GM19351 (cell line): ENCODE measurements at regions not wholly inside any gene's neighbourhood (a gene's known extent, or its start where the extent isn't known, plus 50 kb on each side); places are given as distances from the start of the nearest gene placed in this dataset.
A peak's percentile ranks its signal among the peaks of the same experiment; 100 is the strongest.

Experiments used
- ATAC-seq: cut with Tn5 transposase; IDR thresholded peaks from one replicate; pipeline ENCODE4 v1.9.1; 2021; ENCODE audit warnings: mild to moderate bottlenecking, moderate library complexity; ENCODE audit not compliant: unreplicated experiment

GRCh38 chr12:98180603-98181002 is 334.8 kb upstream of the TMPO start:
- ATAC-seq = no peak

GRCh38 chr12:98182821-98183220 is 332.6 kb upstream of the TMPO start:
- ATAC-seq = no peak

GRCh38 chr12:98185606-98186005 is 329.8 kb upstream of the TMPO start:
- no peak for ATAC-seq

- ATAC-seq = no peak
Measured at GRCh38 chr12:98188650-98189077, 326.7 kb upstream of the TMPO start.

DNA sequence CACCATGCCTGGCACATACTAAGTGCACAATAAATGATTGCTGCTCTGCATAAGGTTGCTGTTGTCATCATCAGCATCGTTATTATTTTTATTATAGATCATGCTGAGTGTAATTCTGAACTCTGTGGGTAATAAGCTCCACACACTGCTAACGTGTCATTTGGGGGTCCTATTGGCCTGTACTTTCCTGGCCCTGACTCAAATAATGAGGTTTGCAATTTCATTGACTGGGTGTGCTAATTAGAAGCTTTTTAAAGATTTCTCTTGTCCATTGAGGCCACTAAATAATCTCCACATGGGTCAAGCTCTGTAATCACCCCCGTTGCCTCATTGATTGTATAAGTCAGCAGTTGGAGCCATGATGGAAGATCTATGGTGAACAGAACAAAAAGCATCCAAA is 320.8 kb upstream of the TMPO start:
- ATAC-seq = no peak

DNA sequence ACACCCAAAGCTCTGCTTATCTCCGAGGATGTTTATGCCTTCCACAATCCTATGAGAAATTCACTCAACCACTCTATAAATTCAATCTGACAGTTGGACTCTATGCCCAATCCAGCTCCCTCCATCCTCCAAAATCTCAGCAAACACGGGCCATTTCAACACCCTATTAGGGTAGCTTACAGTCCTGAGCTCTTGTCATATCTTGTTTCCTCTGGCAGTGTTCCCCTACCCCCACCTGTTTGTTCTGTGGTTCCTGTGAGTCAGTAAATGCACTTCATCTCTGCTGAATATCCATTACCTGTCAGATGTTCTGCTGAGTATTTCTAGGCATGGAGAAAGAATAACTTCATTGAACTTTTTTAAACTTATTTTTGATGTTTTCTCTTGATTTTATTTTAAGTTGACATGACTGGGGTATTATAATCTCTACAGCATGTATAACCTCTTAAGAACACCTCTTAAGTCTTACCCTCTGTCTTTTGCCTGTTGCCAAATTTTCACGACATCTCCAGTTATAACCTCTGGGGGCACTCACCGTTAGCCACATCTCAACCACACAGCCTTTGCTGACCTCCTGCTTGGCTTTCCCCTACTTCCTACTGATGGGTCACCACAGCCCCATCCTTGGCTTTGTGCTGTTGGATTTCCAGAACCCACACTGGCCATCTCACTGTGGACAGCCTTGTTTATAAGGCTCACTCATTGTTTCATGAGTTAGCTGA is 317.0 kb upstream of the TMPO start:
- no peak for ATAC-seq

GRCh38 chr12:98208816-98209215 is 306.6 kb upstream of the TMPO start:
- no peak for ATAC-seq

- ATAC-seq = no peak
Measured at GRCh38 chr12:98211909-98212695, 303.3 kb upstream of the TMPO start.

DNA sequence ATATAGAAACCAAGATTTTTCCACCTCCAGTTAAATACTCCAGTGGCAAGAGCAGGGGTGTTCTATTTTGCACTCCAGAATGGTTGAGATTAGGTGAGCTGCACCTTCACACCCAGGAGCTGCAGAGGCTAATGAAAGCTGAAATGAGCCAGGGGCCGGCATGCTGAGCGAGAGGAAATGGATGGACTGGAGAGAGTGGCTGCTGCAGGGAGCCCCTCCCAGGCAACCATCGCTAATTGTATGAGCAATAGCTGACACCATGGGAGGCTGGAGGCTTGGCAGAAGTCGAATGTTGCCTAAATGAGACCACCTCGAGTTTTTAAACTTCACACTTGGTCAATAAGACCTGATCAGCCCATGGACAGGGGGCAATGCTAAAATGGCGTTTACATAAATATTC is 301.8 kb upstream of the TMPO start:
- no peak for ATAC-seq

DNA sequence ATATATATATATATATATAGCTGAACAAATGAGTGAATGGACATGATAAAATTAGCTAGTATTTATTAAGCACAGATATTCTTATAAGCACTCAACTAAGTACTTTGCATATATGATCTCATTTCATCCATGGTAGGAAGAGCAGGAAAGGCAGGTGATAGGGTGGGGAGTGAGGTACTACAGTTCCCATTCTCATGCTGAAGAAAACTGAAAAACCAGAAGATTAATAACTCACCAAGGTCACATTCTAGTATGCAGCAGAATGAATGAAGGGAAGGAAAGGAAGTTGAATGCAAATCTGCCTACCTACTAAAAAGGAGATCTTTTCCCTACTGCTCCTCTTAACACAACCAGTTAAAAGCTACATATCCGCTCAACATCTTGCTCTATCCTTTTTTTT is 298.1 kb upstream of the TMPO start:
- ATAC-seq = no peak

DNA sequence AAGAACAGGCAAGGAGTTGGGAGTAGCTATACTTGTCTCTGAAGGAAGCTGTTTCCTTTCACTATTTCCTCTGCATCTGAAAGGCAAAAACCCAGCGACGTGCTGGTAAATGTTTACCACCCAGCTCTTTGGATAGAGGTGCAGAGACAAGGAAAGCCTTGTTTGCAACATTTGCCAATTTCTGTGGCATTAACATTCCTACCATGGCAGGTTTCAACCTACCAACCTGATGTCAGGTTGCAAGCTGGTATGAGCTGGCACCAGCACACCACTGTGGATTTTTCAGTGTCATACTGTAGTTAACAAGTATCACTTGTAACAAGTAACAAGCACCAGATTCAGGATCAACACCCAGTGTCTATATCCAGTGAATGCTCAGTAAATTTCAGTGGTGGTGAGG is 294.8 kb upstream of the TMPO start:
- ATAC-seq = no peak

- no peak for ATAC-seq
Measured at GRCh38 chr12:98221243-98221808, 294.1 kb upstream of the TMPO start.

- ATAC-seq = no peak
Measured at GRCh38 chr12:98222135-98222534, 293.3 kb upstream of the TMPO start.

GRCh38 chr12:98224584-98225221 is 290.7 kb upstream of the TMPO start:
- ATAC-seq = peak; percentile 84

- ATAC-seq = no peak
Measured at GRCh38 chr12:98227162-98227561, 288.2 kb upstream of the TMPO start.

DNA sequence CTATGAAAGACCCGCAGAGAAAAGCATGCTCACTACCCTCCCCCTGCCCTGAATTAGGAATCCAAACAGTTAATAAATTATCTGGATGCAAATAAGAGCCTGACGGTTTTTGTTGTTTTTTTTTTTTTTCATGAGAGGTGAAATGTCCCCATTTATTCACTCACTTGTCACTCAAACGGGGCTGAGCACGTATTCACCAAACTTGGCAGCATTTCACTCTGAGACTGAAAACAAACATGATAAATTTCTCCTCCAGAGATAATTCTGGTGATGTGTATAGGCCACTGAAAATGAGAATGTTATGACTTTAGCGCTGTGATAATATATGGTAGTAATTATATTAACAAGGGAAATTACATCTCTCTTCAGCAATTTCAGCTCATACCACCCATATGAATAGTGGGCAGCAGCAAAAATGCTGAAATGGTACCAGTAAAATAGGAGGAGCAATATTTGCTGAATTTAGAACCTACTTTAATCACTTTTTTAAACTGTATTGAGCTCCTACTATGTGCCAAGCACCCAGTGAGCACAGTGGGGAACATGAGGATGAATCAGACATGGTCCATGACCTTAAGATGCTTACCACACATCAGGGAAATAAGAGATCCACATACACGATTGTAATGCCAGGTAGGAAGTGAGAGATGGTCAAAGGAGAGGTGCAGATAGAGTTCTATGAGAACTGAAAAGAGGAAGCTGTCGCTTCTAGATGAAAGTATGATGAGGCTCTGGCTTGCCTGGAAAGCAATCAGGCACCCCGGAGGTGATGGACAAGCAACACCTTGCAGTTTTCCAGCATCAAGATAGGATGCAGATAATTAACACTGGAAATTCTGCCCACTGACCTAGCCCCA is 286.5 kb upstream of the TMPO start:
- no peak for ATAC-seq

DNA sequence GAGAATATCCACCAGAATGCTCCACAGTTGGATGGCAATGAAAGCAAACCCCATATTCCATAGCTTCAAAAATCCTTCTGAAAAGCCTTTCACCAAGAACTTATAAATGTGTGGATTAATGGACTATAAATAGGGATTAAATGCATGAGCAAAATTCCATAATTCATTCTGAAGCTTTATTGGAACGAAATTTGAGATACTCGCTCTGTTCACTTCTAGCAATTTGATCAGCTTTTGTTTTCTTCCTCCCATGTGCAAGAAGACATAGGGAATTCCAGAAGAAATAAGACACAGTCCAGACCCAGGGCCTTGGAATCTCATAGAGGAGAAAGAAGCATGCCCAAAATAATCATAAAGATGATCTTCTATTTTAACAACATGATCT is 285.9 kb upstream of the TMPO start:
- ATAC-seq = no peak

DNA sequence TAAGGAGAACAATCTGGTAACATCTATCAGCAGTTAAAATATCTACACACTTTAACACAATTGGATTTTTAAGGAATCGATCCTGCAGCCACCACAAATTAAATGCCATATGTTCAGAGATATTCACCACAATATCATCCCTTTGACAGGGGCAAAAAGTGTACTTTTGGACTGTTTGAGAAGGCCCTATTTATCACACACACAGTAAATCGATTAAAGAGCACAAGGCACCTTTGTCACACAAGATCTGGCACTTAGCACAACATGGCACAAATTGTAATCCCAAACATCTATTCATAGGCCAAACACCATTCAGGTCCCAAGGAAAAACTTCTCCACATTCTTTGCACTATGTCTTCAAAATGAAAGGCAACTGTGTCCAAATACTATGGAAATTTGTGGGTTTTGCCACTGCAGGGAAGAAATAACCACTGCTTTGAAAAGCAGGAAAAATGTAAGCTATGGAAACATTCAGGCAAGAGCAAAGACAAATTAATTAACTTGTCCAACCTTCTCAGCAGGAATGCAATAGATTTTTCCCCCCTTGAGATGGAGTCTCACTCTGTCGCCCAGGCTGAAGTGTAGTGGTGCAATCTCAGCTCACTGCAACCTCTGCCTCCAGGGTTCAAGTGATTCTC is 282.5 kb upstream of the TMPO start:
- no peak for ATAC-seq

DNA sequence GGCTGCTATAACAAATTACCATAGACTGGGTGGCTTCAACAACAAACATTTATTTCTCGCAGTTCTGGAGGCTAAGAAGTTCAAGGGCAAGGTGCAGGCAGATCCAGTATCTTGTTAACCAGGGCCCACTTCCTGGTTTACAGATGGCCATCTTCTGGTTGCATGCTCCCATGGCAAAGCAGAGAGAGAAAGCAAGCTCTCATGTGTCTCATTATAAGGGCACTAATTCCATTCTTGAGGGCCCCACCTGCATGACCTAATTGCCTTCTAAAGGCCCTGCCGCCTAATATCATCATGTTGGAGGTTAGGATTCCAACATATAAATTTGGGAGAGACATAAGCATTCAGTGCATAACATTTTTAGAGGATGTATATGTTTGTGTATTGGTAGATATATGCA is 280.1 kb upstream of the TMPO start:
- ATAC-seq = no peak

GRCh38 chr12:98238515-98239130 is 276.8 kb upstream of the TMPO start:
- no peak for ATAC-seq
